ENCODE measurements at regions not wholly inside any gene's neighbourhood (a gene's known extent, or its start where the extent isn't known, plus 50 kb on each side); places are given as distances from the start of the nearest gene placed in this dataset.
A peak's percentile ranks its signal among the peaks of the same experiment; 100 is the strongest.

- Mint-ChIP-seq H3K36me3 (no peaks in the 10 kb centered on the region), H3K4me1 (peaks cover 0 to 2% (median 0%) of the 10 kb centered on the region in 4 donors), H3K27ac (no peak overlapping the region), H3K4me3 (no peak overlapping the region), H3K27me3 (peaks cover 9 to 23% of the 10 kb centered on the region in 2 donors), H3K9me3 (no peaks in the 10 kb centered on the region)
- ChIA-PET CTCF (ENCODE audit: partially characterized antibody) (interaction anchor here (0.7 to 5.2 kb wide), 9 partner anchors 14 to 991 kb away, joined by 3 to 52 read pairs (median 6); partner anchors contain the start of gene PSTK), POLR2A (ENCODE audit: partially characterized antibody) (no interaction called here)
- no peak overlapping the region for H3K4me3 ChIP-seq (ENCODE audit: low read length in 2 of 2)
- H3K27ac ChIP-seq (ENCODE audit: low read depth, low read length): no peak overlapping the region
- H3K27me3 ChIP-seq (ENCODE audit: insufficient read depth, low read length): no peaks in the 10 kb centered on the region
- H3K36me3 ChIP-seq (ENCODE audit: insufficient read depth, low read length): no peaks in the 10 kb centered on the region
- DNase-seq: no peak
- intact Hi-C loops (cut with micrococcal nuclease): no loop called here
- no peaks in the 10 kb centered on the region for H3K9me3 ChIP-seq (ENCODE audit: control insufficient read depth in 1 of 2, low read length in 2 of 2)
- H3K4me1 ChIP-seq (ENCODE audit: insufficient read depth, low read length): no peaks in the 10 kb centered on the region
Observed at GRCh38 chr10:123557366-123558108, 108.6 kb upstream of the GPR26 start.

GRCh38 chr10:123558651-123559050, 107.5 kb upstream of the GPR26 start:
- no peaks in the 10 kb centered on the region for H3K9me3 ChIP-seq (ENCODE audit: control insufficient read depth in 1 of 2, low read length in 2 of 2)
- no peak overlapping the region for H3K4me3 Mint-ChIP-seq
- no peak for DNase-seq
- no peak overlapping the region for H3K4me3 ChIP-seq (ENCODE audit: low read length in 2 of 2)
- H3K36me3 ChIP-seq (ENCODE audit: insufficient read depth, low read length): no peaks in the 10 kb centered on the region
- H3K27ac ChIP-seq (ENCODE audit: low read depth, low read length): no peak overlapping the region
- CTCF ChIA-PET (ENCODE audit: partially characterized antibody): interaction anchor here (0.6 to 5.2 kb wide), 12 partner anchors 15 to 992 kb away, joined by 3 to 52 read pairs (median 3); partner anchors contain the start of gene PSTK
- no peaks in the 10 kb centered on the region for H3K36me3 Mint-ChIP-seq
- H3K27me3 Mint-ChIP-seq: peaks cover 8 to 20% of the 10 kb centered on the region in 2 donors
- intact Hi-C loops (cut with micrococcal nuclease): loop anchor here (1.0 kb wide), 2 partner anchors 425 to 578 kb away; partner anchors contain the start of gene PSTK
- H3K27ac Mint-ChIP-seq: no peak overlapping the region
- H3K4me1 Mint-ChIP-seq: peaks cover 0 to 2% (median 0%) of the 10 kb centered on the region in 4 donors
- H3K27me3 ChIP-seq (ENCODE audit: insufficient read depth, low read length): no peaks in the 10 kb centered on the region
- H3K4me1 ChIP-seq (ENCODE audit: insufficient read depth, low read length): no peaks in the 10 kb centered on the region
- POLR2A ChIA-PET (ENCODE audit: partially characterized antibody): no interaction called here
- no peaks in the 10 kb centered on the region for H3K9me3 Mint-ChIP-seq

- CTCF ChIA-PET (ENCODE audit: partially characterized antibody): interaction anchor here (0.6 to 5.2 kb wide), 12 partner anchors 8 to 992 kb away, joined by 3 to 52 read pairs (median 4); no protein-coding TSS in a partner anchor
- H3K9me3 ChIP-seq (ENCODE audit: control insufficient read depth in 1 of 2, low read length in 2 of 2): no peaks in the 10 kb centered on the region
- H3K36me3 ChIP-seq (ENCODE audit: insufficient read depth, low read length): no peaks in the 10 kb centered on the region
- H3K4me1 ChIP-seq (ENCODE audit: insufficient read depth, low read length): no peaks in the 10 kb centered on the region
- Mint-ChIP-seq H3K4me1 (peaks cover 0 to 2% (median 0%) of the 10 kb centered on the region in 4 donors), H3K9me3 (no peaks in the 10 kb centered on the region), H3K36me3 (no peaks in the 10 kb centered on the region), H3K4me3 (no peak overlapping the region), H3K27ac (peak overlapping the region in 2 of 7 donors; percentile 32 to 38), H3K27me3 (peaks cover 5 to 18% of the 10 kb centered on the region in 2 donors)
- DNase-seq: peak; percentile 39 to 64 (median 43)
- H3K4me3 ChIP-seq (ENCODE audit: low read length in 2 of 2): no peak overlapping the region
- no peak overlapping the region for H3K27ac ChIP-seq (ENCODE audit: low read depth, low read length)
- no peaks in the 10 kb centered on the region for H3K27me3 ChIP-seq (ENCODE audit: insufficient read depth, low read length)
- intact Hi-C loops (cut with micrococcal nuclease): loop anchor here (1.0 kb wide), 2 partner anchors 426 to 579 kb away; partner anchors contain the start of gene PSTK
- POLR2A ChIA-PET (ENCODE audit: partially characterized antibody): no interaction called here
Observed at GRCh38 chr10:123559066-123559822, 106.9 kb upstream of the GPR26 start.

GRCh38 chr10:123559823-123560092, 106.4 kb upstream of the GPR26 start:
- Histone ChIP-seq H3K9me3 (ENCODE audit: control insufficient read depth in 1 of 2, low read length in 2 of 2) (no peaks in the 10 kb centered on the region), H3K4me1 (ENCODE audit: insufficient read depth, low read length) (no peaks in the 10 kb centered on the region), H3K36me3 (ENCODE audit: insufficient read depth, low read length) (no peaks in the 10 kb centered on the region), H3K4me3 (ENCODE audit: low read length in 2 of 2) (no peak overlapping the region), H3K27me3 (ENCODE audit: insufficient read depth, low read length) (no peaks in the 10 kb centered on the region), H3K27ac (ENCODE audit: low read depth, low read length) (no peak overlapping the region)
- DNase-seq: no peak
- POLR2A ChIA-PET (ENCODE audit: partially characterized antibody): no interaction called here
- H3K36me3 Mint-ChIP-seq: no peaks in the 10 kb centered on the region
- no peaks in the 10 kb centered on the region for H3K9me3 Mint-ChIP-seq
- intact Hi-C loops (cut with micrococcal nuclease): loop anchor here (1.0 kb wide), 2 partner anchors 426 to 579 kb away; partner anchors contain the start of gene PSTK
- peaks cover 5 to 20% of the 10 kb centered on the region in 2 donors for H3K27me3 Mint-ChIP-seq
- no peak overlapping the region for H3K4me3 Mint-ChIP-seq
- no peak overlapping the region for H3K27ac Mint-ChIP-seq
- peaks cover 0 to 2% (median 0%) of the 10 kb centered on the region in 4 donors for H3K4me1 Mint-ChIP-seq
- CTCF ChIA-PET (ENCODE audit: partially characterized antibody): interaction anchor here (0.7 to 5.2 kb wide), 4 partner anchors 8 to 1261 kb away, joined by 3 to 52 read pairs (median 9); no protein-coding TSS in a partner anchor

- Mint-ChIP-seq H3K27ac (no peak overlapping the region), H3K9me3 (no peaks in the 10 kb centered on the region), H3K4me1 (peaks cover 0 to 2% (median 0%) of the 10 kb centered on the region in 4 donors), H3K36me3 (no peaks in the 10 kb centered on the region), H3K27me3 (peaks cover 6 to 19% of the 10 kb centered on the region in 2 donors), H3K4me3 (no peak overlapping the region)
- POLR2A ChIA-PET (ENCODE audit: partially characterized antibody): no interaction called here
- CTCF ChIA-PET (ENCODE audit: partially characterized antibody): interaction anchor here (0.7 to 5.2 kb wide), 4 partner anchors 9 to 1261 kb away, joined by 3 to 52 read pairs (median 9); no protein-coding TSS in a partner anchor
- Histone ChIP-seq H3K4me1 (ENCODE audit: insufficient read depth, low read length) (no peaks in the 10 kb centered on the region), H3K4me3 (ENCODE audit: low read length in 2 of 2) (no peak overlapping the region), H3K36me3 (ENCODE audit: insufficient read depth, low read length) (no peaks in the 10 kb centered on the region), H3K27me3 (ENCODE audit: insufficient read depth, low read length) (no peaks in the 10 kb centered on the region), H3K9me3 (ENCODE audit: control insufficient read depth in 1 of 2, low read length in 2 of 2) (no peaks in the 10 kb centered on the region), H3K27ac (ENCODE audit: low read depth, low read length) (no peak overlapping the region)
- intact Hi-C loops (cut with micrococcal nuclease): no loop called here
- no peak for DNase-seq
Observed at GRCh38 chr10:123560301-123561140, 105.6 kb upstream of the GPR26 start.

GRCh38 chr10:123561141-123561440, 105.1 kb upstream of the GPR26 start:
- POLR2A ChIA-PET (ENCODE audit: partially characterized antibody): no interaction called here
- CTCF ChIA-PET (ENCODE audit: partially characterized antibody): interaction anchor here (2.1 to 5.2 kb wide), 3 partner anchors 427 to 517 kb away, joined by 11 to 52 read pairs (median 15); no protein-coding TSS in a partner anchor
- Mint-ChIP-seq H3K27ac (no peak overlapping the region), H3K9me3 (no peaks in the 10 kb centered on the region), H3K4me1 (peaks cover 0 to 2% (median 0%) of the 10 kb centered on the region in 4 donors), H3K36me3 (no peaks in the 10 kb centered on the region), H3K4me3 (no peak overlapping the region), H3K27me3 (peaks cover 7 to 21% of the 10 kb centered on the region in 2 donors)
- Histone ChIP-seq H3K9me3 (ENCODE audit: control insufficient read depth in 1 of 2, low read length in 2 of 2) (no peaks in the 10 kb centered on the region), H3K27me3 (ENCODE audit: insufficient read depth, low read length) (no peaks in the 10 kb centered on the region), H3K4me3 (ENCODE audit: low read length in 2 of 2) (no peak overlapping the region), H3K27ac (ENCODE audit: low read depth, low read length) (no peak overlapping the region), H3K36me3 (ENCODE audit: insufficient read depth, low read length) (no peaks in the 10 kb centered on the region), H3K4me1 (ENCODE audit: insufficient read depth, low read length) (no peaks in the 10 kb centered on the region)
- DNase-seq: no peak
- intact Hi-C loops (cut with micrococcal nuclease): no loop called here
